NCI-H2107 (cell line): ENCODE measurements at regions not wholly inside any gene's neighbourhood (a gene's known extent, or its start where the extent isn't known, plus 50 kb on each side); places are given as distances from the start of the nearest gene placed in this dataset.

Experiments
- DNase-seq: peaks from one replicate; lab custom pipeline; 2025; lab: John Stamatoyannopoulos, UW

GRCh38 chr9:120291050-120291449 lies 288.9 kb downstream of the CDK5RAP2 start:
- DNase-seq: no peak

- no peak for DNase-seq
These were observed 289.7 kb downstream of the CDK5RAP2 start for GRCh38 chr9:120289990-120290975.

- no peak for DNase-seq
These were observed 290.9 kb downstream of the CDK5RAP2 start for GRCh38 chr9:120289098-120289497.

- no peak for DNase-seq
These were observed 293.4 kb downstream of the CDK5RAP2 start for GRCh38 chr9:120286530-120286929.

GRCh38 chr9:120284821-120285220 lies 295.1 kb downstream of the CDK5RAP2 start:
- DNase-seq: no peak

- DNase-seq: no peak
These were observed 298.3 kb downstream of the CDK5RAP2 start for GRCh38 chr9:120281665-120282064.

- DNase-seq: no peak
These were observed 312.0 kb downstream of the CDK5RAP2 start for GRCh38 chr9:120267929-120268328.

GRCh38 chr9:120265791-120266190 lies 314.2 kb downstream of the CDK5RAP2 start:
- no peak for DNase-seq

GRCh38 chr9:120264528-120264927 lies 315.4 kb downstream of the CDK5RAP2 start:
- DNase-seq: no peak

- DNase-seq: no peak
These were observed 316.1 kb downstream of the CDK5RAP2 start for GRCh38 chr9:120263836-120264235.

- DNase-seq: no peak
These were observed 318.5 kb downstream of the CDK5RAP2 start for GRCh38 chr9:120261419-120261818.

- no peak for DNase-seq
These were observed 320.9 kb downstream of the CDK5RAP2 start for GRCh38 chr9:120259100-120259499.

- DNase-seq: no peak
These were observed 321.9 kb downstream of the CDK5RAP2 start for GRCh38 chr9:120258096-120258495.

GRCh38 chr9:120257483-120257882 lies 322.5 kb downstream of the CDK5RAP2 start:
- no peak for DNase-seq

GRCh38 chr9:120256146-120256545 lies 323.8 kb downstream of the CDK5RAP2 start:
- no peak for DNase-seq

GRCh38 chr9:120252248-120252647 lies 327.7 kb downstream of the CDK5RAP2 start:
- DNase-seq: no peak

- no peak for DNase-seq
These were observed 337.7 kb downstream of the CDK5RAP2 start for GRCh38 chr9:120242116-120242811.

GRCh38 chr9:120236596-120236995 lies 343.4 kb downstream of the CDK5RAP2 start:
- no peak for DNase-seq

- no peak for DNase-seq
These were observed 344.9 kb downstream of the CDK5RAP2 start for GRCh38 chr9:120235081-120235480.

GRCh38 chr9:120230227-120230626 lies 349.7 kb downstream of the CDK5RAP2 start:
- no peak for DNase-seq

GRCh38 chr9:120221844-120222243 lies 358.1 kb downstream of the CDK5RAP2 start:
- no peak for DNase-seq

- no peak for DNase-seq
These were observed 365.6 kb downstream of the CDK5RAP2 start for GRCh38 chr9:120214332-120214731.

GRCh38 chr9:120212853-120213200 lies 367.1 kb downstream of the CDK5RAP2 start:
- no peak for DNase-seq
